ENCODE measurements at regions not wholly inside any gene's neighbourhood (a gene's known extent, or its start where the extent isn't known, plus 50 kb on each side); places are given as distances from the start of the nearest gene placed in this dataset.

- no peak for TF ChIP-seq POLR2A (IDR thresholded peaks at IDR 0.05)
- TF ChIP-seq POLR2AphosphoS5 (IDR thresholded peaks at IDR 0.05): no peak
These were observed 474.4 kb upstream of the DCN start for GRCh38 chr12:91657032-91657431.
